ENCODE measurements at regions not wholly inside any gene's neighbourhood (a gene's known extent, or its start where the extent isn't known, plus 50 kb on each side); places are given as distances from the start of the nearest gene placed in this dataset.

DNA sequence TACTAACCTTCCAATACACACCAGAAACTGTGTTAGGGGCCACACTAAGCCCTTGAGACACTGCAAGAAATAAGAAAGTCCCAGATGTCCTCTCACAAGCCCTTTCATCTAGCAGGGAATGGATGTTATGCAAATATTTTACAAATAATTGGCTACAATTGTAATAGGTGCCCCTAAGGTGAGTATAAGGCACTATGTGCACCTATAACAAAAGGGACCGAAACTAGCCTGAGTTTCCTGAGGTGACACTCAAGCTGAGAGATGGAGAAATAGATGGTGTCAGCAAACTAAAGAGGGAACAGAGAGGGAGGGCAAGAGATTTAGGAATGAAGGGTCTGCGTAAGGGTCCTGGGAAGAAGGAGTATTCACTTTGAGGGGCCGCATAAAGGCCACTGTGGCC is 212.6 kb downstream of the TTC8 start:
- TF ChIP-seq, protein P1, sequence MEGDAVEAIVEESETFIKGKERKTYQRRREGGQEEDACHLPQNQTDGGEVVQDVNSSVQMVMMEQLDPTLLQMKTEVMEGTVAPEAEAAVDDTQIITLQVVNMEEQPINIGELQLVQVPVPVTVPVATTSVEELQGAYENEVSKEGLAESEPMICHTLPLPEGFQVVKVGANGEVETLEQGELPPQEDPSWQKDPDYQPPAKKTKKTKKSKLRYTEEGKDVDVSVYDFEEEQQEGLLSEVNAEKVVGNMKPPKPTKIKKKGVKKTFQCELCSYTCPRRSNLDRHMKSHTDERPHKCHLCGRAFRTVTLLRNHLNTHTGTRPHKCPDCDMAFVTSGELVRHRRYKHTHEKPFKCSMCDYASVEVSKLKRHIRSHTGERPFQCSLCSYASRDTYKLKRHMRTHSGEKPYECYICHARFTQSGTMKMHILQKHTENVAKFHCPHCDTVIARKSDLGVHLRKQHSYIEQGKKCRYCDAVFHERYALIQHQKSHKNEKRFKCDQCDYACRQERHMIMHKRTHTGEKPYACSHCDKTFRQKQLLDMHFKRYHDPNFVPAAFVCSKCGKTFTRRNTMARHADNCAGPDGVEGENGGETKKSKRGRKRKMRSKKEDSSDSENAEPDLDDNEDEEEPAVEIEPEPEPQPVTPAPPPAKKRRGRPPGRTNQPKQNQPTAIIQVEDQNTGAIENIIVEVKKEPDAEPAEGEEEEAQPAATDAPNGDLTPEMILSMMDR (IDR thresholded peaks at IDR 0.05 in 8 of 11, conservative IDR thresholded peaks at IDR 0.05 in 3 of 11): no peak
- TF ChIP-seq POLR2AphosphoS5 (IDR thresholded peaks at IDR 0.05) (no peak), POLR2A (IDR thresholded peaks at IDR 0.05) (no peak)
